Activated T-cell treated with anti-CD3 and anti-CD28 coated beads, Interleukin-2, amount 50 U/mL, for 4 hours (primary cell): ENCODE measurements at regions not wholly inside any gene's neighbourhood (a gene's known extent, or its start where the extent isn't known, plus 50 kb on each side); places are given as distances from the start of the nearest gene placed in this dataset.

ENCODE experiments used
- ATAC-seq, 2 donors: fragments of 200-7000 bp; cut with Tn5 transposase; one replicate each; pipeline ENCODE4 v1.10.0; 2021
- DNase-seq: peaks from one replicate; pipeline ENCODE4 v3.0.0-alpha.2; 2020
- H3K27me3 Mint-ChIP-seq: one replicate; pipeline ENCODE4 v1.8.0; 2021; ENCODE audit warnings: low read depth, mixed read lengths
- H3K36me3 Mint-ChIP-seq: one replicate; pipeline ENCODE4 v1.8.0; 2022; ENCODE audit warnings: mixed read lengths; ENCODE audit not compliant: insufficient read depth
- H3K4me1 Mint-ChIP-seq: one replicate; pipeline ENCODE4 v1.8.0; 2021; ENCODE audit warnings: low read depth, mixed read lengths
- H3K4me3 Mint-ChIP-seq: one replicate; pipeline ENCODE4 v1.8.0; 2021; ENCODE audit warnings: mild to moderate bottlenecking, moderate library complexity, mixed read lengths
- H3K9me3 Mint-ChIP-seq: one replicate; pipeline ENCODE4 v1.8.0; 2021; ENCODE audit warnings: mixed read lengths

DNA sequence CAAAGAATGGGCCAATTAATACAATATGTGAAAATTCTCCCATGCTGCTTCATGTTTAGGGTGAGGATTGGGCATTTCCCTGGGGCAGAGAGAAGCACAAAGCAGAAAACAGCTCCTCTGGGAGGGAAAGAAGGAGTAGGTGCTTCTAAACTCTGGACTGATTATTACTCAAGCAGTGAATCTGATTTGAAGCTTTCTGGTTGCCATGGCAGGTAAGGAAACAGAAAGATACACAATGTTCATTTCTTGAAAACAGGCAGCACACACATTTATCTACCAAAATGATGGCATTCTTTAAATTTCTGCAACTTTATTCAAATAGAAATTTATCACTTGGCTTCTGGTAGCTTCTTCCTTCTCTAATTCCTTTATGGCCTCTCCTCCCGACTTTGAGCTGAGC is 305.4 kb upstream of the CHD6 start:
- no peaks in the 10 kb centered on the region for H3K9me3 Mint-ChIP-seq
- H3K27me3 Mint-ChIP-seq, result peaks cover 3% of the 10 kb centered on the region
- no peaks in the 10 kb centered on the region for H3K4me1 Mint-ChIP-seq
- ATAC-seq (no peak), DNase-seq (no peak)
- H3K4me3 Mint-ChIP-seq, result no peak overlapping the region
- no peaks in the 10 kb centered on the region for H3K36me3 Mint-ChIP-seq

DNA sequence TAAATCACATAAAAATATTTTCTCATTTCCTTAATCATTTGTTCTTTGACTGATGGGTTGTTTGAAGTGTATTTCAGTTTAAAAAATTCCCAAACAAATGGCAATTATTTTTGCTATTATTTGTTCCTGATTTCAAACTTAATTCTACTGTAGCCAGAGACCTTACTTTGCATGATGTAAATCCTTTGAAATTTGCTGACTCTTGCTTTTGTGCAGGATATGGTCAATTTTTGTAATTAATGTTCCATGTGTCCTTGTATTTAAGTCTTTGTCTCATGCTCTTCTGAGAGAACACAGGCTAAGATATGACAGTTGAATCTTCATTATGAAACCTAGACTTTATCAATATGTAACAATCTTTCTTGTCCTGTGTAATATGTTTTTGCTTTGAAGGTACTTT is 295.0 kb upstream of the CHD6 start:
- H3K9me3 Mint-ChIP-seq, result peaks cover 4% of the 10 kb centered on the region
- ATAC-seq (no peak), DNase-seq (no peak)
- H3K4me1 Mint-ChIP-seq, result no peaks in the 10 kb centered on the region
- no peak overlapping the region for H3K4me3 Mint-ChIP-seq
- H3K27me3 Mint-ChIP-seq, result peaks cover 5% of the 10 kb centered on the region
- H3K36me3 Mint-ChIP-seq, result no peaks in the 10 kb centered on the region

DNA sequence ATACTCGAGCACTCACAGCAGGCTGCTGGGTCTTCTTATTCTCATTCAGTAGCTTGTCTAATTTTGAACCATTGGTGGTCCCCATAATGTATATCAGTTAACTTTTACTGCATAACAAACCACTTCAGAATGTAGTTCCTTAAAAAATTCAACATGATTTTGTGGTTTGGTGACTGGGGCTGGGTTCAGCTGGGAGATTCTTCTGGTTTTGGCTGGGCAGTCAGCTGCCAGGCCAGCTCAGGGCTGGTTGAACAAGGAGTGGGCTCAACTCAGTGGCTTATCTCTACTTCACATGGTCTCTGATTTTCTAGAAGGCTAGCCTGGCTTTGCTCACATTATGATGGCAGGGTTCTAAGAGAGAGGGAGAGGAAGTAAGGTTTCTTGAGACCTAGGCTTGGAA is 292.4 kb upstream of the CHD6 start:
- Mint-ChIP-seq H3K27me3 (no peaks in the 10 kb centered on the region), H3K9me3 (peaks cover 4% of the 10 kb centered on the region), H3K4me3 (no peak overlapping the region), H3K36me3 (no peaks in the 10 kb centered on the region), H3K4me1 (no peaks in the 10 kb centered on the region)
- DNase-seq (no peak), ATAC-seq (no peak)

DNA sequence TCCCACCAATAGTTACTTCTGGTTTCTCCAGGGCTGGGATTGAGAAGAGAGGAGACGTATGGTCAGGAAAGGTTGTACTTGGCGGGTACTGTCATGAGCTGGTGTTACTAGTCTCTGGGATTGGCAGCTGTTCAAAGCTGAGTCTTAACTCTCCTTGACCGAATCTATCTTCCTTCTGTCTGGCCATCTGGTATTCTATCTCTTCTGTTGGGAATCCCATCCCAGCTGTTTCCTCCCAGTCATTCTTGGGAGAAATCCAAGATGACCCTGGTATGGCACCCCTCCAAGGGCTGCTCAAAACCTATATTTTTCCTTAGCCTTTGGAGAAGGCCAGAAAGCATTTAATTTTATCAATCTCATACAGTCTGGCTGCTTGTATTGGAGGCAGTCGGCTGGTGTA is 287.0 kb upstream of the CHD6 start:
- Mint-ChIP-seq H3K36me3 (no peaks in the 10 kb centered on the region), H3K4me1 (no peaks in the 10 kb centered on the region), H3K9me3 (no peaks in the 10 kb centered on the region), H3K4me3 (no peak overlapping the region), H3K27me3 (no peaks in the 10 kb centered on the region)
- DNase-seq (no peak), ATAC-seq (no peak)

DNA sequence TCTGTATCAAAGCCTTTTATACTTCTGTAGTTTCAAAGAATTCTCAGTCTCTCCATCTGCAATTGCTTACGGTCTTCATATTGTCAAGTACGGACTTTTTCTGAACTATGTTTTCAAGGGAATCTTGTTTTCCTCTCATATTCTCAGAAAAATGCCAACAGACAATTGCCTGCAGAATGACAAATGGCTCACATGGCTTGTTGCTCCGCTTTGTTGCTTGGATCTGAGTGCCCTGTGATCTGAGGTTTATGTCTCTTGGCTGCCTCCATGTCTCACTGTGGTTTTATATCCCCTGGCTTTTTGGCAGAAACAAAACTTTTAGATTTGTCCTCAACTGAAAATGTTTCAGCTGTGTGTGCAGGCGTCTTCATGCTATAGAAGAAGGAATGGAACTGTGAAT is 285.4 kb upstream of the CHD6 start:
- Mint-ChIP-seq H3K4me1 (no peaks in the 10 kb centered on the region), H3K4me3 (no peak overlapping the region), H3K36me3 (no peaks in the 10 kb centered on the region), H3K27me3 (no peaks in the 10 kb centered on the region), H3K9me3 (no peaks in the 10 kb centered on the region)
- DNase-seq (no peak), ATAC-seq (no peak)

DNA sequence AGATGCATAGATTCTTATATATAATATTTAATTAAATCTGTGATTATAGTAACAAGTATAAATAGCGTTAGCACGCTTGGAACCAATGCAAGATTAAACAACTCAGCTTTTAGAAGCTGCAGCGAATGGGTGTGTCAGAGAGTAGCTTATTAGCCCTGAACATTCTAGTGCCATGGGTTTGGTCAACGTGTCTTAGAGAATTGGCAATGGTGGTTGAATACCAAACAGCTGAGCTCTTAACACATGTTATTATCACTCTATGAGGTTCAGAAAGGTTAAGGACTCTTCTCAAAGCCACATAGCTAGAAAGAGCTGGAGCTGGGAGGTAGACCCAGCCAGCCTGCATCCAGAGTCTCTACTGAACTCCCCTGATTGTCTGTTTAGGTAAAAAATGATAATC is 284.2 kb upstream of the CHD6 start:
- DNase-seq, result no peak
- no peaks in the 10 kb centered on the region for H3K27me3 Mint-ChIP-seq
- H3K4me1 Mint-ChIP-seq, result no peaks in the 10 kb centered on the region
- H3K36me3 Mint-ChIP-seq, result no peaks in the 10 kb centered on the region
- no peaks in the 10 kb centered on the region for H3K9me3 Mint-ChIP-seq
- H3K4me3 Mint-ChIP-seq, result no peak overlapping the region
- ATAC-seq, result no peak

DNA sequence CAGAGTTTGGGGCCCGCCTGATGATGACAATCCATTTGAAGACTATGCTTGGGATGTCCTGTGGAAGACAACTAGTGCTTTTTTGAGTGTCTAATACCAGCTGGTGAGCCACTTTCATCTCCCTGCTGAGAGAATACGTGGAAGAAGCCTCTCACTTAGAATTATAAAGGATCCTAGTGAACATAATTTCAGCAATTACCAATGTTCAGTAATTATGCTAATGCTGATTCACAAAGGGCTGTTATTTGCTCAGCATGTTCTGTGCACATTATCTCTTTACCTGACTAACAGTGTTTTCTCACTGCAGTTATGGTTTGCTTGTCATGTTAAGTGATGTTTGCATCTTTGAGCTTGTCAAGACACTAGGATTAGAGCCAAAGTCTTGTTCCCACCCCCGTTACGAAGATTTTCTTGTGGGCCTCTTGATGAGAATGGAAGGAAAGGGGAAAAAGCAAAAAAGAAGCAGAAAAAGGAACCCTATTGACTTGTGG is 282.1 kb upstream of the CHD6 start:
- Mint-ChIP-seq H3K27me3 (peaks cover 2% of the 10 kb centered on the region), H3K4me3 (no peak overlapping the region), H3K9me3 (no peaks in the 10 kb centered on the region), H3K36me3 (no peaks in the 10 kb centered on the region), H3K4me1 (no peaks in the 10 kb centered on the region)
- ATAC-seq, result no peak
- DNase-seq, result no peak

DNA sequence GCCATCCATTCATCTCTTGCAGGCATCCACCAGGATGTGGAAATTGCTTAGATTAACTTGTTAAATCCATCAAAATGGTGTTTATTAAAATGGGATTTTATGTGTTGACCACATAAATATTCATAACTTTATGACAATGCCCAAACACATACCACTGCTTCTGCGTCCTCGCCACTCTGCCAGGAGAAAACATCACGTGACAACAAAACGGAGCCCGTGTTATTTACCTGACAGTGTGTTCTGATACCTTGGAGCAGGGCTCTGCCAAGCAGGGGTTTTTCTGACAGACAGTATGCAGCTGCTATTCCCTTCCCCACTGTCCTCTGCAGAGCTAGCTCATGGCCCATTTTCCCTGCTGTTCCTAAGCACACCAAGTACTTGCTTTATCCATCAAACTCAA is 279.5 kb upstream of the CHD6 start:
- Mint-ChIP-seq H3K4me1 (no peaks in the 10 kb centered on the region), H3K4me3 (no peak overlapping the region), H3K9me3 (peaks cover 4% of the 10 kb centered on the region), H3K27me3 (peaks cover 4% of the 10 kb centered on the region), H3K36me3 (no peaks in the 10 kb centered on the region)
- no peak for DNase-seq
- no peak for ATAC-seq

DNA sequence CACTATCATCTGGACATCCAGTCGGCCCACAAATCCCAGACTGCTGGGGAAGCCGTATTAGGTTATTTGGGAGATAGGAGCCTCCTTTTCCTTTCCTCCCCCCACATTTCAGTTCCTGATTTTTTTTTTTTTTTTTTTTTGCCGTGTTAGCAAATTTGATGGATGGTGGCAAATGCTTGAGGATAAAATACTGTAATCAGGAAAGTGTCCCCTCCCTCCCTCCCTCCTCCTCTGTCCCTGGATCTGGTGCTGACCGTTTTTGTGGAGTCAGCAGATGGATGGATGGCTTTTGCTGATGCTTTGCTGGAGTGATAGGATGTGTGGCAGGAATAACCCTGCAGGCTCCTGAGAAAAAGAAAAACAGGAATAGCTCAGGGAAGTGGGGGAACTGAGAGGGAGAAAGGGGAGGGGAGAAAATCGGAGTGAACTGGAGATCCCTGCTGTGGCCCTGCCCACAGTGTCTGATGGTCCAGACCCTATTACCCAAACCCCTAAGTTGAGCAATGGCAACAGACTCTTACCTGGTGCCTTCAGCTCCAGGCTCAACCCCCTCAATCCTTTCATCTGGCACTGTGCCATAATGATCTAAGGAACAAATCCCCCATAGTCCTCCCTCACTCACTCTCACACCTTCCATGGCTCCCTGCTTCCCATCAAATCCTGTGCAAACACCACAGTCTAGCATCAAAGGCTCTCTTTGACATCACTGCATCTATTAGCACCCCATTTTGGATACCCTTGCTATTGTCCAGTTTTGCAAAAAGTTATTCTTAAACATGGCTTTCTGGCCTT is 277.3 kb upstream of the CHD6 start:
- DNase-seq, result no peak
- H3K27me3 Mint-ChIP-seq, result peaks cover 4% of the 10 kb centered on the region
- no peak overlapping the region for H3K4me3 Mint-ChIP-seq
- H3K36me3 Mint-ChIP-seq, result no peaks in the 10 kb centered on the region
- peaks cover 4% of the 10 kb centered on the region for H3K9me3 Mint-ChIP-seq
- no peaks in the 10 kb centered on the region for H3K4me1 Mint-ChIP-seq
- ATAC-seq, result no peak

DNA sequence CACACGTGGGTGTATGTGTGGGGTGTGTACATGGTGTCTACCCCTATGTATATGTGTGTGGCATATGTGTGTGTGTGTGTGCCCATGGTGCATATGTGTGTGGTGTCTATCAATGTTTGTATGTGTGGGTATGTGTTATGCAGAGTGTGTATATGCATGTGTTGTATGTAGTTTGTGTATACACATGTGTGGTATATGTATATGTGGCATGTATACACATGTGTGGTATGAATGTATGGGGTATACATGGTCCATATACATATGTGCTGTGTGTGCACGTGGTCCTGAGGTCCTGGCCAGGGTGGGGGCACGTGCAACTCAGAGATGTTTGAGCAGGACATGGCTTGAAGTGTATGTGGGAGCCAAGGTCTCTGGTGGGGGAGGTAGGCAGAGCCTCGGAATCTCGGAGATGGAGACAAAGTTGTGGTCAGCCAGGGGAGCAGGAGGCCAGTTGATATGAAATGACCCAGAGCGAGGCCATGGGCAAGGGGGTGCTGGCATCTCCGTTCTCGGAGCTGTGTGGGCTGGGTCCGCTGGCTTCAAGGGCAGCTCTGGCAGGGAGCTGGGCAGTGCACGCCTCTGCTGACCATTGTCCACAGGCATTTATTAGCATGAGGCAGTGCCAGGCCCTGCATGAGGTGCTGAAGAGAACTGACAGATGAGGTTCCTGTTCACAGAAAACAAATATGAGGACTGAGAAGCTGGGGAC is 276.2 kb upstream of the CHD6 start:
- ATAC-seq (no peak), DNase-seq (no peak)
- no peaks in the 10 kb centered on the region for H3K4me1 Mint-ChIP-seq
- peaks cover 4% of the 10 kb centered on the region for H3K27me3 Mint-ChIP-seq
- no peaks in the 10 kb centered on the region for H3K36me3 Mint-ChIP-seq
- no peak overlapping the region for H3K4me3 Mint-ChIP-seq
- peaks cover 4% of the 10 kb centered on the region for H3K9me3 Mint-ChIP-seq

DNA sequence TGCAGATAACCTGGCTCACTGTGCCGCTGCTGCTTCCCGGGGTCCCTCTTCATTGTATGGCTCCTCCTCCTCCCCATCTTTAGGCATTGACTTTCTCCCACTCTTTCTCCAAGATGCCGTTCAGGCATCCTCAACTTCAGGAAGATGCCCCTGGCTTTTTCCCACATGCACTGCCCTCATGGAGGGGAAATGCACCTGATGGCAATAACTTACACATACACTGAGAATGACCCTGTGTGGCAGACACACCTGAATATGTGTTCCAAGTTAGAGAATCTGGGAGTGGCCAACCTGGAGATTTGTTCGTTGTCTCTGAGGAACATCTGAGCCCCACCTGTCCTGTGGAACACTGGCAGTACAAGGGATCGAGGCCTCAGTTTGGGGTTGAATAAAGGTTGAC is 273.9 kb upstream of the CHD6 start:
- peaks cover 4% of the 10 kb centered on the region for H3K9me3 Mint-ChIP-seq
- no peak for ATAC-seq
- peaks cover 4% of the 10 kb centered on the region for H3K27me3 Mint-ChIP-seq
- no peaks in the 10 kb centered on the region for H3K36me3 Mint-ChIP-seq
- no peaks in the 10 kb centered on the region for H3K4me1 Mint-ChIP-seq
- no peak overlapping the region for H3K4me3 Mint-ChIP-seq
- DNase-seq, result no peak

DNA sequence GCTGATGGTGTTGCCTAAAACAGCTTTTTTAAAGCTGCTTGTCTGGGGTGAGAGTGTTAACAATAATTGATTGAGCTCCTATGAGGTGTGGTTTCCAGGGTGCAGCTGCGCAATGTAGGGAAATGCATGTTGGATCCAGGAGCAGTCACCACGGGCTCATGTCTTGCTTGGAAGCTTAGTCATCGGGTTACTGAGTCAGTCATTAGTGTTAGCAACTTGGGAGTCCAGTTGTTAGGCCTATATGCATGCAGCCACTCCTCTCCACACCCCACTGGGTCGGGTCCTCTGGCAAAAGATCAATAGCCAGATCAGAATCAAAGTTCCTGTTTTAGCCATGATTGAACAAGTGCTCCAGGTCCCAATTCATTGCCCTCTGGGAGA is 271.7 kb upstream of the CHD6 start:
- no peak for ATAC-seq
- Mint-ChIP-seq H3K4me1 (no peaks in the 10 kb centered on the region), H3K27me3 (peaks cover 2% of the 10 kb centered on the region), H3K9me3 (peaks cover 4% of the 10 kb centered on the region), H3K36me3 (no peaks in the 10 kb centered on the region), H3K4me3 (no peak overlapping the region)
- no peak for DNase-seq

DNA sequence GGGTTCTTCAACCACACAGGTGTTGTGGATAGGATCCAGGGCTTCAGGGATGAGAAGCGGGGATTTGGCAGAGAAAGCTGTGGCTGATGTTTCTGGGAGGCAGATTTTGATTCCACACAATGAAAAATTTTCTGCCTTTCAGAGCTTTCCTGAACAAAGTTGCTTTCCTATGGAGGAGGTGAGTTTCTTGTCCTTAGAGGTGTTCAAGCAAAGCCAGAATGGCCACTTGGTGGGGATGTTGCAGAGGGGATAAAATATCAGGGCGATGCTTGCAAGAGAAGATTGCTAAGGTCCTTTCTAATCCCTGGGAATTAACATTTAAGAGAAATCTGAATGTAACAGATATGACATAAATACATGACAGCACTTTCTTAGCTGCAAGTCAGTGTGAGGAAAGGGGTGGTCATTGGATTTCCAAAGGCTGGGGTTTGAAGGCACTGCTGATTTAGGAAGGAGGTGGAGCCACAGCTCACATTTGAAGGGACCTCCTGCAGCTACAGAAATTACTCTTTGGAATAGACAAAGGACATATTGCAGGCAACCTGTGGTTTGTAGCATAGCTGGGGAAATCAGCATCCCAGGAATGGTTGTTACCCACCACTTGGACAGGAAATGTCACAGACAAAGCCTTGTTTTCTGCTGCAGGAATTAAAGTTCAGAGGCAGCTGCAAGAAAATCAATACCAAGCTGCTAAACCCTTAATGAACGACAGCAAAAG is 271.1 kb upstream of the CHD6 start:
- Mint-ChIP-seq H3K4me3 (no peak overlapping the region), H3K27me3 (peaks cover under 1% of the 10 kb centered on the region), H3K9me3 (peaks cover 2% of the 10 kb centered on the region), H3K36me3 (no peaks in the 10 kb centered on the region), H3K4me1 (no peaks in the 10 kb centered on the region)
- ATAC-seq (no peak), DNase-seq (no peak)

DNA sequence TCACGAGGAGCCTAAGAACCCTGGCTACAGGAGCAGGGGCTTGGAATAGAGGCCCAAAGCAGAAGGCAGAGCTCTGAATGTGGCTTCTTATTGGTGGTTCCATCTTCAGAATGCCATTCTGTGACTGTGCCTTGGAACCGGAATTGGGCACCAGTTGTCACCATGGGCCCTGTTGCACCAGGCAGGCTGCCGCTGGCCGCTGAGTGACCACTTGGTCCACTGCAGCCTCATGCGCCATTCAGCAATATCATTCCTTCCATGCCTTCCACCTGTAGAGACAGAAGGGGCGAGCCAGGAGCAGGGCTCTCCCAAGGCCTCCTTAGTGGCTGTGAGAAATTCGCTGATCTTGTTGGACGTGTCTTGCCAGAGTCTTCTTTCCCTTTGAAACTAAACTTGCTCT is 270.3 kb upstream of the CHD6 start:
- ATAC-seq (no peak), DNase-seq (no peak)
- no peaks in the 10 kb centered on the region for H3K36me3 Mint-ChIP-seq

DNA sequence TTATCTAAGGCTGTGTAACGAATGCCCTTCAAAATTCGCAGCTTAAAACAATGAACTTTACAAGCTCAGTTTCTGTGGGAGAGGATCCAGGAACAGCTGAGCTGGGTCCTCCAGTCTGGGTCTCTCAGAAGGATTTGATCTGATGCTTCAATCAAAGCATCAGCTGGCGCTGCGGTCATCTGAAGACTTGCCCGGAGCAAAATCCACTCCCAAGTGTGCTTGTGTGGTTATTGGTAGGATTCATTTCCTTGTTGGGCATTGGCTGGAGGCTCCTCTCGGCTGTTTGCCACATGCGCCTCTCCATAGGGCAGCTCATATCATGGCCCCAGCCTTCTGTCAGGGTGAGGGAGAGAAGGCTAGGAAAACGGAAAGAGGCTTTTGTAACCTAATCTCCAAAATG is 269.3 kb upstream of the CHD6 start:
- no peak overlapping the region for H3K4me3 Mint-ChIP-seq
- no peaks in the 10 kb centered on the region for H3K27me3 Mint-ChIP-seq
- H3K4me1 Mint-ChIP-seq, result no peaks in the 10 kb centered on the region
- ATAC-seq (no peak), DNase-seq (no peak)
- no peaks in the 10 kb centered on the region for H3K36me3 Mint-ChIP-seq
- peaks cover 5% of the 10 kb centered on the region for H3K9me3 Mint-ChIP-seq

More for the DNA sequence above, 270.3 kb upstream of the CHD6 start:
- Mint-ChIP-seq H3K9me3 (no peaks in the 10 kb centered on the region), H3K4me3 (no peak overlapping the region), H3K27me3 (no peaks in the 10 kb centered on the region), H3K4me1 (no peaks in the 10 kb centered on the region)
